CD8-positive, alpha-beta memory T cell (primary cell): ENCODE measurements at regions not wholly inside any gene's neighbourhood (a gene's known extent, or its start where the extent isn't known, plus 50 kb on each side); places are given as distances from the start of the nearest gene placed in this dataset.
A peak's percentile ranks its signal among the peaks of the same experiment; 100 is the strongest.

Experiments
- CTCF ChIA-PET: fragments of 350-600 bp; sonication (Branson Sonifier 250); formaldehyde crosslinking; loops from one replicate; lab custom pipeline; 2021; ENCODE audit warnings: antibody characterized with exemption; lab: Charles Lee
- POLR2A ChIA-PET: fragments of 350-600 bp; sonication (Branson Sonifier 250); formaldehyde crosslinking; loops from one replicate; lab custom pipeline; 2021; ENCODE audit warnings: antibody characterized with exemption; lab: Charles Lee
- DNase-seq, 5 donors: peaks; one replicate each; pipeline versions ENCODE4 v3.0.0 to v3.0.0-alpha.2; 2020 to 2022; ENCODE audit warnings: mixed read lengths in 1 of 5
- H3K27ac ChIP-seq: one replicate; pipeline ENCODE4 v1.7.0; 2013; ENCODE audit warnings: low read depth, mild to moderate bottlenecking, low read length, moderate library complexity
- H3K27me3 ChIP-seq: 2 replicates; pipeline ENCODE4 v1.7.0; 2013; ENCODE audit warnings: low read length, mild to moderate bottlenecking; ENCODE audit not compliant: insufficient read depth, poor library complexity, severe bottlenecking
- H3K36me3 ChIP-seq: 2 replicates; pipeline ENCODE4 v1.7.0; 2013; ENCODE audit warnings: mild to moderate bottlenecking, low read length, moderate library complexity; ENCODE audit not compliant: insufficient read depth
- H3K4me1 ChIP-seq: 2 replicates; pipeline ENCODE4 v1.7.0; 2013; ENCODE audit warnings: mild to moderate bottlenecking, low read length, moderate library complexity; ENCODE audit not compliant: insufficient read depth
- H3K4me3 ChIP-seq: 2 replicates; pipeline ENCODE4 v1.7.0; 2013; ENCODE audit warnings: mild to moderate bottlenecking, low read length
- H3K9me3 ChIP-seq: 2 replicates; pipeline ENCODE4 v1.7.0; 2013; ENCODE audit warnings: mild to moderate bottlenecking, low read length
- H3K27ac Mint-ChIP-seq, 8 donors: one replicate each; pipeline ENCODE4 v1.8.0; 2020 to 2021; ENCODE audit warnings: mixed read lengths in 8 of 8, mild to moderate bottlenecking in 6 of 8, inconsistent platforms in 3 of 8, moderate library complexity in 3 of 8
- H3K27me3 Mint-ChIP-seq, 2 donors: one replicate each; pipeline ENCODE4 v1.8.0; 2020 to 2021; ENCODE audit warnings: mixed read lengths in 2 of 2, mild to moderate bottlenecking in 1 of 2, moderate library complexity in 1 of 2
- H3K36me3 Mint-ChIP-seq, 3 donors: one replicate each; pipeline ENCODE4 v1.8.0; 2020 to 2021; ENCODE audit warnings: mixed read lengths in 3 of 3, inconsistent platforms in 1 of 3, mild to moderate bottlenecking in 1 of 3
- H3K4me1 Mint-ChIP-seq, 3 donors: one replicate each; pipeline ENCODE4 v1.8.0; 2020 to 2021; ENCODE audit warnings: mixed read lengths in 3 of 3, inconsistent platforms in 1 of 3, mild to moderate bottlenecking in 1 of 3
- H3K4me3 Mint-ChIP-seq, 7 donors: one replicate each; pipeline ENCODE4 v1.8.0; 2020 to 2021; ENCODE audit warnings: mixed read lengths in 7 of 7, mild to moderate bottlenecking in 6 of 7, moderate library complexity in 4 of 7, inconsistent platforms in 2 of 7
- H3K9me3 Mint-ChIP-seq, 5 donors: one replicate each; pipeline ENCODE4 v1.8.0; 2020 to 2022; ENCODE audit warnings: mixed read lengths in 5 of 5, mild to moderate bottlenecking in 3 of 5, moderate library complexity in 2 of 5, inconsistent platforms in 1 of 5

GRCh38 chr2:7801212-7801611 is 880.6 kb upstream of the ID2 start:
- Mint-ChIP-seq H3K9me3 (peaks cover 0 to 24% (median 15%) of the 10 kb centered on the region in 5 donors), H3K4me3 (no peak overlapping the region), H3K27ac (no peak overlapping the region), H3K36me3 (peaks cover 1 to 29% (median 7%) of the 10 kb centered on the region in 3 donors), H3K4me1 (no peaks in the 10 kb centered on the region), H3K27me3 (no peaks in the 10 kb centered on the region)
- CTCF ChIA-PET: no interaction called here
- Histone ChIP-seq H3K4me3 (no peak overlapping the region), H3K36me3 (no peaks in the 10 kb centered on the region), H3K27ac (no peak overlapping the region), H3K4me1 (no peaks in the 10 kb centered on the region), H3K9me3 (peaks cover 9% of the 10 kb centered on the region), H3K27me3 (no peaks in the 10 kb centered on the region)
- DNase-seq: no peak
- POLR2A ChIA-PET: no interaction called here

- POLR2A ChIA-PET: no interaction called here
These were observed 878.3 kb upstream of the ID2 start for GRCh38 chr2:7803515-7803914.

GRCh38 chr2:7809640-7810039 is 872.2 kb upstream of the ID2 start:
- no peaks in the 10 kb centered on the region for H3K9me3 Mint-ChIP-seq
- no peak overlapping the region for H3K27ac ChIP-seq
- H3K4me1 Mint-ChIP-seq: peaks cover 0 to 9% (median 3%) of the 10 kb centered on the region in 3 donors
- H3K27me3 Mint-ChIP-seq: no peaks in the 10 kb centered on the region
- no peak overlapping the region for H3K4me3 Mint-ChIP-seq
- no peak for DNase-seq
- ChIA-PET CTCF (no interaction called here), POLR2A (no interaction called here)
- H3K36me3 Mint-ChIP-seq: peaks cover 0 to 8% (median 0%) of the 10 kb centered on the region in 3 donors
- no peaks in the 10 kb centered on the region for H3K4me1 ChIP-seq
- H3K27me3 ChIP-seq: no peaks in the 10 kb centered on the region
- no peaks in the 10 kb centered on the region for H3K9me3 ChIP-seq
- no peaks in the 10 kb centered on the region for H3K36me3 ChIP-seq
- H3K4me3 ChIP-seq: no peak overlapping the region
- no peak overlapping the region for H3K27ac Mint-ChIP-seq

More at GRCh38 chr2:7803515-7803914, 878.3 kb upstream of the ID2 start:
- Histone ChIP-seq H3K36me3 (no peaks in the 10 kb centered on the region), H3K4me1 (no peaks in the 10 kb centered on the region), H3K27ac (no peak overlapping the region), H3K9me3 (peaks cover 9% of the 10 kb centered on the region), H3K4me3 (no peak overlapping the region), H3K27me3 (no peaks in the 10 kb centered on the region)
- peaks cover 0 to 24% (median 15%) of the 10 kb centered on the region in 5 donors for H3K9me3 Mint-ChIP-seq
- H3K27me3 Mint-ChIP-seq: no peaks in the 10 kb centered on the region
- no peaks in the 10 kb centered on the region for H3K4me1 Mint-ChIP-seq
- no peak for DNase-seq
- CTCF ChIA-PET: no interaction called here
- H3K27ac Mint-ChIP-seq: no peak overlapping the region
- H3K4me3 Mint-ChIP-seq: no peak overlapping the region
- peaks cover 1 to 31% (median 7%) of the 10 kb centered on the region in 3 donors for H3K36me3 Mint-ChIP-seq

GRCh38 chr2:7811073-7811472 is 870.8 kb upstream of the ID2 start:
- Histone ChIP-seq H3K36me3 (no peaks in the 10 kb centered on the region), H3K27ac (no peak overlapping the region), H3K9me3 (no peaks in the 10 kb centered on the region), H3K4me1 (no peaks in the 10 kb centered on the region), H3K4me3 (no peak overlapping the region), H3K27me3 (no peaks in the 10 kb centered on the region)
- DNase-seq: no peak
- Mint-ChIP-seq H3K4me3 (no peak overlapping the region), H3K27me3 (peaks cover 0 to 1% of the 10 kb centered on the region in 2 donors), H3K27ac (no peak overlapping the region), H3K36me3 (peaks cover 0 to 9% (median 5%) of the 10 kb centered on the region in 3 donors), H3K4me1 (peaks cover 0 to 9% (median 3%) of the 10 kb centered on the region in 3 donors), H3K9me3 (peaks cover 0 to 2% (median 0%) of the 10 kb centered on the region in 5 donors)
- ChIA-PET POLR2A (no interaction called here), CTCF (no interaction called here)

GRCh38 chr2:7812231-7812995 is 869.4 kb upstream of the ID2 start:
- peaks cover 0 to 3% of the 10 kb centered on the region in 2 donors for H3K27me3 Mint-ChIP-seq
- no peak overlapping the region for H3K4me3 Mint-ChIP-seq
- Histone ChIP-seq H3K4me3 (no peak overlapping the region), H3K27me3 (no peaks in the 10 kb centered on the region), H3K36me3 (no peaks in the 10 kb centered on the region), H3K27ac (no peak overlapping the region), H3K4me1 (no peaks in the 10 kb centered on the region), H3K9me3 (no peaks in the 10 kb centered on the region)
- H3K4me1 Mint-ChIP-seq: peaks cover 0 to 9% (median 3%) of the 10 kb centered on the region in 3 donors
- H3K9me3 Mint-ChIP-seq: peaks cover 0 to 2% (median 0%) of the 10 kb centered on the region in 5 donors
- H3K36me3 Mint-ChIP-seq: peaks cover 0 to 6% (median 5%) of the 10 kb centered on the region in 3 donors
- no peak for DNase-seq
- CTCF ChIA-PET: no interaction called here
- H3K27ac Mint-ChIP-seq: no peak overlapping the region
- POLR2A ChIA-PET: no interaction called here

GRCh38 chr2:7813541-7814292 is 868.1 kb upstream of the ID2 start:
- Histone ChIP-seq H3K27me3 (no peaks in the 10 kb centered on the region), H3K27ac (no peak overlapping the region), H3K4me1 (no peaks in the 10 kb centered on the region), H3K4me3 (no peak overlapping the region), H3K9me3 (no peaks in the 10 kb centered on the region), H3K36me3 (no peaks in the 10 kb centered on the region)
- H3K4me3 Mint-ChIP-seq: no peak overlapping the region
- ChIA-PET CTCF (no interaction called here), POLR2A (no interaction called here)
- H3K4me1 Mint-ChIP-seq: peaks cover 0 to 9% (median 3%) of the 10 kb centered on the region in 3 donors
- peak overlapping the region in 1 of 8 donors; percentile 26 for H3K27ac Mint-ChIP-seq
- DNase-seq: no peak
- peaks cover 0 to 3% of the 10 kb centered on the region in 2 donors for H3K27me3 Mint-ChIP-seq
- H3K9me3 Mint-ChIP-seq: peaks cover 0 to 2% (median 0%) of the 10 kb centered on the region in 5 donors
- H3K36me3 Mint-ChIP-seq: peaks cover 0 to 8% (median 6%) of the 10 kb centered on the region in 3 donors

- no peaks in the 10 kb centered on the region for H3K9me3 ChIP-seq
- POLR2A ChIA-PET: no interaction called here
- no peak overlapping the region for H3K27ac ChIP-seq
- peak overlapping the region in 1 of 8 donors; percentile 41 for H3K27ac Mint-ChIP-seq
- H3K36me3 ChIP-seq: no peaks in the 10 kb centered on the region
- no peak overlapping the region for H3K4me3 ChIP-seq
- no peaks in the 10 kb centered on the region for H3K27me3 ChIP-seq
- H3K4me3 Mint-ChIP-seq: no peak overlapping the region
- no peak for DNase-seq
- H3K27me3 Mint-ChIP-seq: peaks cover 0 to 3% of the 10 kb centered on the region in 2 donors
- CTCF ChIA-PET: no interaction called here
- H3K36me3 Mint-ChIP-seq: peaks cover 0 to 8% (median 8%) of the 10 kb centered on the region in 3 donors
- no peaks in the 10 kb centered on the region for H3K4me1 ChIP-seq
- H3K9me3 Mint-ChIP-seq: peaks cover 0 to 2% (median 0%) of the 10 kb centered on the region in 5 donors
- H3K4me1 Mint-ChIP-seq: no peaks in the 10 kb centered on the region
These were observed 866.1 kb upstream of the ID2 start for GRCh38 chr2:7815726-7816125.

GRCh38 chr2:7816233-7816632 is 865.6 kb upstream of the ID2 start:
- H3K27ac Mint-ChIP-seq: no peak overlapping the region
- no peak overlapping the region for H3K4me3 ChIP-seq
- no peaks in the 10 kb centered on the region for H3K4me1 ChIP-seq

More at GRCh38 chr2:7816233-7816632, 865.6 kb upstream of the ID2 start:
- H3K27me3 ChIP-seq: no peaks in the 10 kb centered on the region
- Mint-ChIP-seq H3K4me3 (no peak overlapping the region), H3K9me3 (peaks cover 0 to 2% (median 0%) of the 10 kb centered on the region in 5 donors), H3K4me1 (no peaks in the 10 kb centered on the region), H3K27me3 (peaks cover 0 to 3% of the 10 kb centered on the region in 2 donors), H3K36me3 (peaks cover 0 to 8% (median 8%) of the 10 kb centered on the region in 3 donors)
- POLR2A ChIA-PET: no interaction called here
- H3K9me3 ChIP-seq: no peaks in the 10 kb centered on the region
- no peaks in the 10 kb centered on the region for H3K36me3 ChIP-seq
- H3K27ac ChIP-seq: no peak overlapping the region
- CTCF ChIA-PET: no interaction called here
- no peak for DNase-seq
